ENCODE measurements at regions not wholly inside any gene's neighbourhood (a gene's known extent, or its start where the extent isn't known, plus 50 kb on each side); places are given as distances from the start of the nearest gene placed in this dataset.

DNA sequence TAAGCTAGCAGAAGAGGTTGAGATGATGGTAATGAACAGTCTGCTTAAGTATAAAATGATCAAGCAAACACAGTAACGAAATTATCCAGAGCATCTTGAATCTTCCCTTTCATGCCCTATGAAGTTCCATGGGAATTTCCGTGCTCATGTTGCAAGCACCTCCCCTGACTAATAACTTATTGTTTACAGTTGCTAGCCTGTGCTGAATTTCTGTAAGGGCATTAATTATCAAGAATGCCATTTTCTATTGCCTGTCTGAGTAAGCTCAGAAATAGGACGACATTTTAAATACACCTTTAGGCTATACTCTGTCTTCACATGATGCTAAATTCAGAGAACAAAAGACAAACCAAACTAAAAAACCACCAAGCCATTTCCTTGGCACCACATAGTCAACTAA is 257.5 kb upstream of the LRTM1 start:
- H3K4me3 ChIP-seq (ENCODE audit: low read depth, low read length) = no peak overlapping the region
- H3K36me3 ChIP-seq (ENCODE audit: control insufficient read depth, insufficient read depth, low read length) = no peaks in the 10 kb centered on the region
- DNase-seq (ENCODE audit: low read depth) = peak; percentile 4
- no peak for FAIRE-seq
- no peak for TF ChIP-seq CTCF (IDR thresholded peaks at IDR 0.05; ENCODE audit: insufficient read depth, low read length, severe bottlenecking)
- no peaks in the 10 kb centered on the region for H3K27me3 ChIP-seq (ENCODE audit: control insufficient read depth, insufficient read depth, low read length)

DNA sequence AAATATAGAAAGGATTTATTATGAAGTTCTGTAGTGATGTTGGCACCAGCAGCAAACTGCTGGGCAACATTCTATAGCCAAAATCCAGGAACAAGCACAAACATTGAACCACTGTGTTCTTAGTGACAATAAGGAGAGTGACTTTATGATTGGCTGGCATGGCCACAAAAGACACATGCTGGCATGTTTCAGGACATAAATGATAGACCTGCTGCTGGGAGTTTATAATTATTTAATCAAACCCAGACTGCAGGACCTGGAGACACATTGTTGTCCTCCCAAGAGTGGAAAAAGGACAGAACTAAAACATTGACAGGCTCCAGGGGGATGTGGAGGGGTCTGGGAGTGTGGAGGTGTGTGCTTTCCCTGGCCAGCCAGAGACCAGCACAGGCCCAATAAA is 255.3 kb upstream of the LRTM1 start:
- Histone ChIP-seq H3K27me3 (ENCODE audit: control insufficient read depth, insufficient read depth, low read length) (no peaks in the 10 kb centered on the region), H3K36me3 (ENCODE audit: control insufficient read depth, insufficient read depth, low read length) (no peaks in the 10 kb centered on the region), H3K4me3 (ENCODE audit: low read depth, low read length) (no peak overlapping the region)
- no peak for FAIRE-seq
- DNase-seq (ENCODE audit: low read depth) = no peak
- TF ChIP-seq CTCF (IDR thresholded peaks at IDR 0.05; ENCODE audit: insufficient read depth, low read length, severe bottlenecking) = no peak

DNA sequence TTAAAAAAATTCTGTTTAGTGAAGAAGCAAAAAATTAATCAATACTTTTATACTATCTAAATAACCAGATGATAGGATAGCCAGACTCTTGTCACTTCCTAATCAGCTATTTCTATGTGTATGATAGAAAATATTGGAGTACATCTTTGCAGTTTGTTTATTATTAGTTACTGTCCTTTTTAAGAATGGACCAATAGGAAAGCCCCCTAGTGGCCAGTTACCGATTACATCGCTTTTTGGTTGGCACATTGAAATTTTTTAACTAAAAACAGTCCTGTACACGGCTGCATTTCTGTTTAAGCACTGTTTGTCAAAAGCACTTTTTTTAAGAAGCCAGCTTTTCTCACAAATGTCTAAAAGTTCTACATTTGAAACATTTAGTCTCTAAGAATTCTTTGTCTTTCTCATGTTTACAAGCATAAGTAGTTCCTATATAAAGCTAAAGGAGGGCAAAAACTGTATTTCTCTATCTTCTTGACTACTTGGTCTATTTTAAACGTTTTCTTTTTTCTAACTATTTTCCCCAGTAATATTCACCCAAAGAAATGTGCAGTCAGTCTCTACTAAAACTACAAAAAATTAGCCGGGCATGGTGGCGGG is 253.2 kb upstream of the LRTM1 start:
- TF ChIP-seq CTCF (IDR thresholded peaks at IDR 0.05; ENCODE audit: insufficient read depth, low read length, severe bottlenecking) = peak; percentile 59
- Histone ChIP-seq H3K4me3 (ENCODE audit: low read depth, low read length) (no peak overlapping the region), H3K36me3 (ENCODE audit: control insufficient read depth, insufficient read depth, low read length) (no peaks in the 10 kb centered on the region), H3K27me3 (ENCODE audit: control insufficient read depth, insufficient read depth, low read length) (peaks cover 2% of the 10 kb centered on the region)
- DNase-seq (ENCODE audit: low read depth) (peak; percentile 34), FAIRE-seq (no peak)

GRCh38 chr3:55180161-55180560 is 252.3 kb upstream of the LRTM1 start:
- TF ChIP-seq CTCF (IDR thresholded peaks at IDR 0.05; ENCODE audit: insufficient read depth, low read length, severe bottlenecking) = no peak
- no peak for FAIRE-seq
- Histone ChIP-seq H3K36me3 (ENCODE audit: control insufficient read depth, insufficient read depth, low read length) (no peaks in the 10 kb centered on the region), H3K27me3 (ENCODE audit: control insufficient read depth, insufficient read depth, low read length) (peaks cover 2% of the 10 kb centered on the region), H3K4me3 (ENCODE audit: low read depth, low read length) (no peak overlapping the region)
- DNase-seq (ENCODE audit: low read depth) = no peak

DNA sequence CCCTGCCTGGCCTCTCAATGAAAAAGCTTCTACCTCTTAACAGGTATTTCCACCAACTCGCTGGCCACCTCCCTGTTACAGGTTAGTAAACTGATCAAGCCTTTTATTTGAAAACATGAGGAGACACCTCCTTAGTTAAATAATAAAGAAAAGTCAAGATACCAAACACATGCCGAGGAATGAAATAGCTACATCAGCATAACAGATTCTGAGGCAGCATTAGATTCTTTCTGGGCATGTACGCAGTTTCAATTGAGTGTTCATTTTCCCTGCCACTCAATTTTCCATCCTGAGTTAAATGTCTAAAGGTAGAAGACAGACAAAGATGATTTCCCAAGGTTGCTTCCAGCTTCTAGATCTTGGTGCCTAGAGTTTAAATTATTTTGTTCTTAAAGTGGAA is 250.5 kb upstream of the LRTM1 start:
- no peak for FAIRE-seq
- no peak overlapping the region for H3K4me3 ChIP-seq (ENCODE audit: low read depth, low read length)
- DNase-seq (ENCODE audit: low read depth) = no peak

More for the DNA sequence above, 250.5 kb upstream of the LRTM1 start:
- no peaks in the 10 kb centered on the region for H3K36me3 ChIP-seq (ENCODE audit: control insufficient read depth, insufficient read depth, low read length)
- no peak for TF ChIP-seq CTCF (IDR thresholded peaks at IDR 0.05; ENCODE audit: insufficient read depth, low read length, severe bottlenecking)
- H3K27me3 ChIP-seq (ENCODE audit: control insufficient read depth, insufficient read depth, low read length) = peaks cover 2% of the 10 kb centered on the region

All from bronchial epithelial cell (primary cell).